Right kidney (tissue), 1 donor: ENCODE measurements at regions not wholly inside any gene's neighbourhood (a gene's known extent, or its start where the extent isn't known, plus 50 kb on each side); places are given as distances from the start of the nearest gene placed in this dataset.

Experiments
- DNase-seq: peaks from one replicate; pipeline ENCODE4 v3.0.0-alpha.2; 2016

DNA sequence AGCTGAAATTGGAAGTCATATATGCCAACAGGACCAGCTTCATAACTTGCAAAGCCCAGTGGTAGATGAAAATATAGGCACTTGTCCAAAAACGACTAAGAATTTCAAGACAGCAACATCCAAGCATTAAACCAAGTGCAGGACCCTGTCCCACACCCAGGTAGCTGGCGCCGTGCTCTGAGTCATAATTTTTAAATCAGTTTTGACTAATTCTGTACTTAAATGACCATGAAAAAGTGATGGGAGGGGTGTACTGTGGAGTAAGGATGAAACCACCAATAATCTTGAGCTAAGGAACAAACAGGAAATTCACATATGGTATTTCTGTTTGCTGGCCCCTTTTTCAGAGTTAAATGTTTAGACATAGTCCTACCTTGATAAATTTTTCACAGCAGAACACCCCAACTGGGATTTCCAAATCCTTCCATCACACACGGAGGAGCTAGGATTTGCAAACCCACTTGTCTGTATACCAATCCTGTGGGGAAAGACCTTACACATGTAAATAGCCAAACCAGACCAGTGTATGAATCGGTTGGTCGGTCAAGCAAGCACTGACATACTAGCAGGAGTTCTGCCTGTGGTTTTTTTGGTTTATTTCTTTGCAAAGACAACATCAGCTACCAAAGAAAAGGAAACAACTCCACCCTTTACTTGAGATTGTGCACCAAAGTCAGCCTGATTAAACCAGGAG lies 235.7 kb upstream of the RAB4A start:
- DNase-seq = no peak

DNA sequence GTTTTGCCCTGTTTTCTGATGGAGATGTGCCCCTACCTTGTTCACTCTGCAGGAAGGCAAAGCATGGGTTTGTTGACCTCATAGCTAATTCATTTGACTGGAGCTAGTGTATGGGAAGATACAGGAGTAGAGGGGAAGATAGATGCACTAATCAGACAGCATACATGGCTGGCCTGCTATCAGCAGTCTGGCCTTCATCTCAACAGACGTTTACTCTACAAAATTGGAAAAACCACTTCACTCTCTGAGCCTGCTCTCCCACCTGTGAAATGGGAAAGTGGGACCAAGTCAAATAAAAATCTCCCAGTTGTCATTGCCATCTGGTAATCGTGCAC lies 235.2 kb upstream of the RAB4A start:
- DNase-seq = no peak

DNA sequence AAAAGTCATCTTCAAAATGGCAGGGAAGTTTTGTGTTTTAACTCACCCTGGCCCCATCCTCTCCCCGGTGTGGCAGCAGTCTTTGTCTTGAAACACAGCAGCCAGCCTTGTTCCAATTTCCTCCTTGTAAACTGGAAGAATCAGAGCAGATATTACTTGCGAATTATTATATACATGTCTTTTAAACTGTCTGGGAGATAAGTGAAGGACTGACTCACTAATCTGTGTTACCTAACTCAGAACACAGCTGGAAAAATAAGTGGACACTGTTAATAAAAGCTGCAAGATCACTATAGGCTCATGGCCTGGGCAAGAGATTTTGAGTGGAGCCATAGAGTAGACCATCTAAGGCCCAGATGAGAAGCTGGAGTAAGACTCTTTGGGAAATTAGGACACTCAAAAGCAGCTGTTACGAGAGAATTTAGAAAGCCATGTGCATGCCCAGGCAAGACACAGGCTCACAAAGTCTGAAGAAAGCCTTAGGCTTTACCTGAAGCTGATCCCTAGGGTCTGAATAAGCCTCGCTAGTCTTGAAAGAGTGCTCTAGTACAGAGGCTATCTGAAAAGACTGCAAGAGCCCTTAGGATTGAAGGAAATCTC lies 233.0 kb upstream of the RAB4A start:
- DNase-seq = no peak

- DNase-seq = no peak
Observed at GRCh38 chr1:229040630-229041358, 230.1 kb upstream of the RAB4A start.

GRCh38 chr1:229041946-229042345 lies 229.0 kb upstream of the RAB4A start:
- DNase-seq = no peak

- no peak for DNase-seq
Observed at GRCh38 chr1:229042482-229042881, 228.4 kb upstream of the RAB4A start.

DNA sequence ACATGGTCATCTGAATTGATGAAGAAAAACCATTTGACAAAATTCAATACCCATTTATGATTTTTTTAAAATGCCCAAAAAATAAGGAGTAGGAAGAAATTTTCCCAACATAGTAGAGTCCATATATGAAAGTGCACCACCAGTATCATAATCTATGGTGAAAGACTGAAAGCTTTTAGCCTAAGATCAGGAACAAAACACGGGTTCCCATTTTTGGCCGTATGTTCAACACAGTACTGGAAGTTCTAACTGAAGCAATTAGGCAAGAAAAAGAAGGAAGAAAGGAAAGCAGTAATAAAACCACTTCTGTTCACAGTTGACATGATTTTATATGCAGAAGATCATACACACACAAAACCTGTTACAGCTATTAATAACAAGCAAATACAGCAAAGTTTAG lies 227.8 kb upstream of the RAB4A start:
- no peak for DNase-seq

DNA sequence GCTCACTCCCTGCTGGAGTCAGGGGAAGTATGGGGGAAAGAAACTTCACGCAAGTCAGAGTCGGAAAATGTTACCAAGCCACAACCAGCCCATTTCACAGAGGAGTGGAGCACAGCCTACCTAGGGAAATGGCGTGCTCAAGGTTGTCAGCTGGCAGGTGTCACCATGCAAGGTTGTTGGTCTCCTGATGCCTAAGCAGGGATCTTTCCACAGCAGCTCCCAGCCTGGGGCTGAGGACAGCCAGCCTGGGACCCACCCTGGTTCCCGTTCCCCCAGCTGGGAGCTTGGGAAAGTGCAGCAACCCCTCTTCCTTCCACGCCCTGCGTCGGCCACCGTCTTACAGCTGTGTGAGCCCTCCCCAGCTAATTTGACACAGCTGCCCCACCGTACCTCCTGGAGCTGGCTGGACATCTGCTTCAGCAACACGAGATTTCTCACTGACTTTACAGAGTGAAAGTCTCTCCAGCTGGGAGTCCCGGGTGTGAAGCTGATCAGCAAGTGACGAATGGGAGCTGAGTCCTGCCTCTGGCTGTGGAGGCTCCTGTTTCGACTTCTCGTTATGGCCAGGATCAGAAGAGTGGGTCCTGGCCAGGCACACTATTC lies 224.6 kb upstream of the RAB4A start:
- DNase-seq = no peak

GRCh38 chr1:229047161-229047839 lies 223.6 kb upstream of the RAB4A start:
- no peak for DNase-seq

- DNase-seq = no peak
Observed at GRCh38 chr1:229047840-229048620, 222.9 kb upstream of the RAB4A start.

- no peak for DNase-seq
Observed at GRCh38 chr1:229048896-229049295, 222.0 kb upstream of the RAB4A start.

DNA sequence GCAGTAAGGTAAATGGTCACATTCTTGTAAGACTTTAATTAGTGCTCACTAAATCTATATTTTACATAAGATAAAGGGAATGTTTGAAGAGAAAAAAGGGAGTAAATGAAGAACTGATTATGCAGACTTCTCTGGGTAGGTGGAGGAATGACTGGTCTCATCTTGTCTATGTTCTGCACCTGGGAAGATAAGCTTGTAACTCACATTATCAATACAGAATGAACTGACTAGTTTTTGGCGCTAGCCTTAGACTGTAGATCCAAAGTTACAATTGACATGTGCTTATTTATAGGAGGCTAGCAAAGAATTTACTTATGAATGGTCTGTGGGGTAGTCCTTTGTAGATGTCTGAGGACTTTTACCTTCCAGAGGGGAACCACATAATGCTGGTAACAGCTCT lies 214.9 kb upstream of the RAB4A start:
- no peak for DNase-seq

- DNase-seq = no peak
Observed at GRCh38 chr1:229058111-229058561, 212.8 kb upstream of the RAB4A start.

GRCh38 chr1:229058729-229059128 lies 212.2 kb upstream of the RAB4A start:
- DNase-seq = peak; percentile 34

DNA sequence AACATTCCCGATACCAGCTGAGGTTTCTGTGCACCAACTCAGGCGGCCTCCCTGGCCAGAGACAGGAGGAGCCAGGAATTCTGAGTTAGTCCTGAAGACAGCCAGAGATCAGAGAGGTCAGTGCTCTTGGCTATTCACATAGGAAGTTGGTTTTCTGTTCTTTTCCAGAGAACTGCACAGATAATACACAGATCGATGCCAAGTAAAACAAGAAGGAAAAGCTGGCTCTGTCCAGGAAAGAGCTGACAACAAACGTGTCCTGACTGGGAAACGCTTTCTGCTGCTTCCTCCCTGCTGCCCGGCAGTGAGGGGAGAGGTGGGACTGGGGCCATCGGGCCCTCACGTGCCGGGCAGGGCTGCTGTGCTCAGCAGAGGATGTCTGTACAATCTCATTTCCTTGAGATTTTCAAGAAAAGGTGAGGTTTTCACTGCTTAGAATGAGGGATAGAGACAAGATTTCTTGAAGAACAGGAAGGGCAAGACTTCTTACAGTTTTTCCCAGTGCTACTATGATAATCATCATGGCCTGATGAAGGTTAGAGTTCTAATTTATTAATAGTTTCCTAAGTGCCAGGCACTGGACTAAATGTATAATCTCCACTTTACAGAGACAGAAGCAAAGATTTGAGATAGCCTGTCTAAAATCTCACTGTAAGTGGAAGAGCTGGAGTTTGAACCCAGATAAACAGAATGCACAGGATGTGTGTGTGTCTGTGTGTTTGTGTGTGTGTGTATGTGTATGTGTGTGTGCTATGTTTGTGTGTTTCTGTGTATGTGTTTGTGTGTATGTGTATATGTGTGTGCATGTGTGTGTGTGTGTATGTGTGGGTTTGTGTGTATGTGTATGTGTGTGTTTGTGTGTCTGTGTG lies 211.0 kb upstream of the RAB4A start:
- DNase-seq = no peak

GRCh38 chr1:229062135-229062534 lies 208.8 kb upstream of the RAB4A start:
- no peak for DNase-seq

DNA sequence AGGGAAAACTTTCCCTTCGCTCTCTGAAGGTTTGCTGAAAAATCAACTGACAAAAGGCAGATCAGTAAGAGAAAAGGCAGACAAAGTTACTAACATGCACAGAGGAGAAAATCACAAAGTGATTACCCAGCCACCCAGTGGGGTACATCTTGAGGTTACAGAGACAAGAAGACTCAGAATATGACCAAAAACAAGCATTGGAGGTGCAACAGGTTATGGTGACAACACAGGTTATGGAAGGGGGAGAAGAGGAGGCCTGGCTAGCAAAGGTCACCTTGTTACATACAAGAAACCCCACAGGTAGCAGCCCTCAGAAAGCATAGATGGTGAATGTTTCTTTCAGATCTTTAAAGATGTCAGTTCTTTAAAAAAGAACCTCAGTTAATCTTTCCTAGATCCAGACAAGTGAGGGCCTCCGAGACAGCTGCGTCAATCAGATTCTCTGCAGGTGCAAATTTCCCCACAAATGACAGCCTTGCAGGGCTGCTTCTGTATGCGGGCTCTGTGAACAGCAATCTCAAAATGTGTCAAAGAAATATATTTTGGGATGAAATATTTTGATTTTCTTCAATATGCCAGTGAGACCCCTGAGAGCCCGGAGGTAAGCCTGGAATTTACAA lies 207.6 kb upstream of the RAB4A start:
- DNase-seq = no peak

DNA sequence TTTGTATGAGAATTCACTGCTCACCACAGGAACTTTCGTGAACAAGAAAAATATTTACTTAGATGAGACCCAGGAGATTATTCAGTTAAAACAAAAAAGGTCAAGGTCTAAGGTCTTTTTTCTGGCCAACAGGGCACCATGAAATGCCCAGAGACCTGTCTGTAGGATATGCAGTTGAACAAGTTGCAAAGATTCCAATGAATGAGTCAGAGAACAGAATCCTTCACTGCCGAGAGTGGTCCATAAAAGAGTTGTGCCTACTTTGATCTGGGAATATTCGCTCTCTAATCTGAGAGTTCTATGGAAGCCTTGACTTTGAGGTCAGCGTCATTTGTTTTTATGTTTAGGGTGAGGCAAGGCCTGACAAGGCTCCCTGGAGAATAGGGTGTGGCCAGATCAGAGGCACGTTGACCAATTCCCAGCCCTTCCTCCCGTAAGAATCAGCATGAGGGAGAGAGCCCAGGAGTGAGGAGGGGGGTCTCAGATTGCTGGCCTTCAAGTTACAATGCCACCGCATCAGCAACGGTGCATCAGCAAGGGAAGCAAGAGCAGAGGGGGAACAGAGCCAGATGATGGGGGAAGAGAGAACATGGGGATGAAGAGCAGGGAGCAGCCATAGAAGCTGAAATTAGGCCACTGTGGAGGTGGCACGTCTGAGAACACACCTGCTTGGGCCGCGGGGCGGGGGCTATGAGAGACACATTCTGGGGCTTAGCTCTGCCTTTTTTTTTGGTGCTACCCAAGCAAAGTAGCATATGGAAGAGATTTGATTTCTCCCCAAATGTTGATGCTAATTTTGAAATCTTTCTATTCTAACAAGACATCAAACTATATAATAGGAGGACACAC lies 206.4 kb upstream of the RAB4A start:
- no peak for DNase-seq

- DNase-seq = no peak
Observed at GRCh38 chr1:229065613-229066012, 205.3 kb upstream of the RAB4A start.

DNA sequence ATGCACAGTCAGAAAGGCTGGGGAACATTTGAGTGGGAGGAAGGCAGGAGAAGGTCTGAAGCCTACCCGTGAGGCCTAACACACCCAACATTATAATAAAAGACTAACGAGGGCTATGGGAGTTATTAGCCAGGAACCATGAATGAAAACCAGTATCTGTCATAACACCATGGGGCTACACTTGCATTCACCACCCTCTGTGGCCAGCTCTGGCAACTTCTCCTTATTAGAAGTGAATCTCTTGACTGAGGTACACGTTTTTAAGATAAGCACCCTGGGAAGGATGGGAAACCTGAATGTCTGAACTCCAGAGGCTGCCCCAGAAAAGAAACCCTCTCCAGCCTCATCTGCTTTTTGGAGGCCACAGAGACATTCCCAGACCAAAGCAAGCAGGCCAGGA lies 204.3 kb upstream of the RAB4A start:
- DNase-seq = no peak
